ENCODE measurements at regions not wholly inside any gene's neighbourhood (a gene's known extent, or its start where the extent isn't known, plus 50 kb on each side); places are given as distances from the start of the nearest gene placed in this dataset.

GRCh38 chrX:115449742-115450141 is 111.2 kb upstream of the PLS3 start:
- H3K4me1 ChIP-seq = no peaks in the 10 kb centered on the region
- no peaks in the 10 kb centered on the region for H3K9me3 ChIP-seq
- TF ChIP-seq EP300 (IDR thresholded peaks at IDR 0.05) (no peak), POLR2AphosphoS5 (IDR thresholded peaks at IDR 0.05) (peak in 1 of 3 donors; percentile 32)
- intact Hi-C loops (cut with DNase I; ENCODE audit: low total_unique reads) = no loop called here
- peak; percentile 33 to 62 for DNase-seq
- H3K27ac ChIP-seq = no peak overlapping the region
- 27 to 35% (median 28%) methylated on average over 4 of the region's 4 CpGs for WGBS, 5 donors
- H3K36me3 ChIP-seq = no peaks in the 10 kb centered on the region
- no peaks in the 10 kb centered on the region for H3K27me3 ChIP-seq
- H3K4me3 ChIP-seq = no peak overlapping the region

- Histone ChIP-seq H3K27ac (no peak overlapping the region), H3K27me3 (no peaks in the 10 kb centered on the region), H3K36me3 (no peaks in the 10 kb centered on the region), H3K4me3 (no peak overlapping the region), H3K9me3 (no peaks in the 10 kb centered on the region), H3K4me1 (no peaks in the 10 kb centered on the region)
- intact Hi-C loops (cut with DNase I; ENCODE audit: low total_unique reads) = no loop called here
- WGBS, 5 donors = 41 to 82% (median 53%) methylated on average over 1 of the region's 1 CpG
- TF ChIP-seq EP300 (IDR thresholded peaks at IDR 0.05) (no peak), CTCF (IDR thresholded peaks at IDR 0.05) (no peak), POLR2AphosphoS5 (IDR thresholded peaks at IDR 0.05) (no peak), POLR2A (IDR thresholded peaks at IDR 0.05) (no peak)
- DNase-seq = no peak
Observed at GRCh38 chrX:115452251-115452650, 108.7 kb upstream of the PLS3 start.

- Histone ChIP-seq H3K36me3 (no peaks in the 10 kb centered on the region), H3K9me3 (no peaks in the 10 kb centered on the region), H3K27me3 (no peaks in the 10 kb centered on the region), H3K27ac (no peak overlapping the region), H3K4me3 (no peak overlapping the region), H3K4me1 (no peaks in the 10 kb centered on the region)
- peak in 1 of 2 donors; percentile 43 for DNase-seq
- intact Hi-C loops (cut with DNase I; ENCODE audit: low total_unique reads) = no loop called here
- TF ChIP-seq POLR2AphosphoS5 (IDR thresholded peaks at IDR 0.05) (no peak), CTCF (IDR thresholded peaks at IDR 0.05) (no peak), EP300 (IDR thresholded peaks at IDR 0.05) (no peak), POLR2A (IDR thresholded peaks at IDR 0.05) (no peak)
- WGBS, 5 donors = 20 to 35% (median 27%) methylated on average over 3 of the region's 3 CpGs
Observed at GRCh38 chrX:115459883-115460880, 100.8 kb upstream of the PLS3 start.

- DNase-seq = no peak
- no peak overlapping the region for H3K27ac ChIP-seq
- 29 to 67% (median 46%) methylated on average over 1 of the region's 1 CpG for WGBS, 5 donors
- TF ChIP-seq EP300 (IDR thresholded peaks at IDR 0.05) (no peak), POLR2AphosphoS5 (IDR thresholded peaks at IDR 0.05) (no peak), CTCF (IDR thresholded peaks at IDR 0.05) (no peak), POLR2A (IDR thresholded peaks at IDR 0.05) (no peak)
- no peaks in the 10 kb centered on the region for H3K27me3 ChIP-seq
- H3K4me1 ChIP-seq = no peaks in the 10 kb centered on the region
- no peaks in the 10 kb centered on the region for H3K36me3 ChIP-seq
- no peak overlapping the region for H3K4me3 ChIP-seq
- no peaks in the 10 kb centered on the region for H3K9me3 ChIP-seq
- intact Hi-C loops (cut with DNase I; ENCODE audit: low total_unique reads) = no loop called here
Observed at GRCh38 chrX:115462406-115462805, 98.6 kb upstream of the PLS3 start.

- intact Hi-C loops (cut with DNase I; ENCODE audit: low total_unique reads) = no loop called here
- TF ChIP-seq CTCF (IDR thresholded peaks at IDR 0.05) = no peak
- TF ChIP-seq EP300 (IDR thresholded peaks at IDR 0.05) = no peak
- TF ChIP-seq POLR2AphosphoS5 (IDR thresholded peaks at IDR 0.05) = no peak
- TF ChIP-seq POLR2A (IDR thresholded peaks at IDR 0.05) = no peak
Observed at GRCh38 chrX:115467961-115468360, 93.0 kb upstream of the PLS3 start.

More at GRCh38 chrX:115467961-115468360, 93.0 kb upstream of the PLS3 start:
- DNase-seq = no peak
- Histone ChIP-seq H3K27me3 (no peaks in the 10 kb centered on the region), H3K36me3 (no peaks in the 10 kb centered on the region), H3K4me3 (no peak overlapping the region), H3K9me3 (peaks cover 0 to 4% (median 0%) of the 10 kb centered on the region in 4 donors), H3K27ac (no peak overlapping the region), H3K4me1 (no peaks in the 10 kb centered on the region)

Data from stomach (tissue), 8 donors.